GM18907 (cell line): ENCODE measurements at regions not wholly inside any gene's neighbourhood (a gene's known extent, or its start where the extent isn't known, plus 50 kb on each side); places are given as distances from the start of the nearest gene placed in this dataset.
A peak's percentile ranks its signal among the peaks of the same experiment; 100 is the strongest.

Experiments used
- ATAC-seq: cut with Tn5 transposase; IDR thresholded peaks from one replicate; pipeline ENCODE4 v1.9.1; 2021; ENCODE audit warnings: mild to moderate bottlenecking, moderate library complexity; ENCODE audit not compliant: unreplicated experiment

- ATAC-seq, result no peak
These were observed 251.6 kb downstream of the GALR1 start for GRCh38 chr18:77501266-77501665.

DNA sequence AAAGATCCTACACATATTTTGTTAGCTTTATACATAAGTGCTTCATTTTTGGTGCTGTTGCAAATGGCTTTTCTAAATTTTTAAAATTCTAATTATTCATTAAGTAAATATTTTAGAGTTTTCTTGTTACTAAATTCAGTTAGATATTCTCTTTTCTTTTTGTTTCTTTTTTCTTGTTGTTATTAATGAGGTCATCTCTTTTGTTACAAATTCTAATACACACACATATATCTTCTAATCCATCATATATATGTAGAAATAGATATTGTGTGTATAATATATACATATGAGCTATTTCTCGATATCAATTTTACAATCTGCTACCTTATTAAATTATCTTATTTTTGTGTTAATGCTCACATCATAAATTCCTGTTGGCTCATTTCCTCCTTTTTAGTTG lies 255.9 kb downstream of the GALR1 start:
- ATAC-seq, result no peak

DNA sequence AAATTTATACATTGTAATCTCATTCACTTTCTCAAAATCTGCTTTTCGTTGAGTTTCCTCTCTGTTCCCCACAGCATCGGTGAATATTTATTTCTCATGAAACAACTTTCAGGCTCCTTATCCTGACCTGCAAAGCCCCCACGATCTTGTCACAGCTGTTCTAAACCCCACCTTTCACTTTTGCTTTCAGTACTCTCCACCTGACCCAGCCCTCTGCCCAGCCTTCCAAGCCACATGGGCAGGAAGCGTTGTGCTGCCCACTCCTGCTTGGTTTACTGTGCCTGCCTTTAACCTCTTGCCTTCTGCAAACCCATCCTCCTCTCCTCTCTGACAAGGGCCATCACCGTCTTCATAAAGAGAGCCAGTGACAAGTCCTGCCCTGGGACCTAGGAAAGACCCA lies 262.5 kb downstream of the GALR1 start:
- ATAC-seq, result no peak

GRCh38 chr18:77517901-77518300 lies 268.3 kb downstream of the GALR1 start:
- no peak for ATAC-seq

DNA sequence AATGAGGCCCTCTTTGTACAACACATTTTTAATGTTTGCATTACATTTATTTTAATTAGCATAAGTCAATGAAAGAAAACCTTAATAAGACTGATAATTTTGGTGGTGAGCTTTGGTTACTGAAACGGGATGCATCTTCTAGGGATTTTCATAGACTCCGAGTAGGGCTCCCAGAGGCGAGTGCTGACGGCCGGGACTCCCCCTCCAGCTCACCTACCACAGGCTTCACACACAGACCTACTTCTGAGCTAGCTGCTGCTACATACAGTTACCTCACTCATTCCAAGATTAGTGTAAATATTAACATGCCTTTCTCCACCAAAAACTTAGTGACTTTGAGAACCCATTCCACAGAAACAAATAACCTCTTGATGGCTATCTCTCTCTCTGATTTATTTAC lies 271.1 kb downstream of the GALR1 start:
- no peak for ATAC-seq

DNA sequence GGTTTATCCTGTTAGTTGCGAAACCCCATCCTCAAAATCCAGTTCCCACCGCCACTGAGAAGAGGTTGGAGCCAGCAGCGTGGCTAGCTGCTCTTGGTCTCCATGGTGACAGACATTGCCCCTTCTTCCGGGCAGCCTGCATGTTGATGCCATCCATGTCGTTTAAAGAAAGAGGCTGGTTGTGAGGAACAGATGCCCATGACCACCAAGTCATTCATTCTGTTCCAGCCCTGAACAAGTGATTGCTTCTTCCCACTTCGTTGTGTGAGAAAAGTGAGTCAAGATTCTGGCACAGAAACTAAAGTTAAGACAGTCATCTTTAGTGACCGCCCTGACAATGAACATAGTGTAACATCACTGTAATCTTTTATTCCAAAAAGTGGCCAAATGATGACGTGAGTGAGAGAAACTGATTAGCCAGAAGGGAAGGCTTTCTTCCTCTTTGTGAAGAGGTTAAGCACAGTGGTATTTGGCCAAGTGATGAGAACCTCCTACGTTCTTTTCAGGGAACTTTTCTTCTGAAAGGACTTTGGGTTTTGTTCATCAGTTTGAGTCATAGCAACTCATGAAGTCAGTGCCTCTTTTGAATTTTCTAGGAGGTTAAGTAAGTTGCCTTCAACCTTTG lies 272.5 kb downstream of the GALR1 start:
- ATAC-seq, result peak; percentile 67

- ATAC-seq, result no peak
These were observed 275.3 kb downstream of the GALR1 start for GRCh38 chr18:77524909-77525308.

GRCh38 chr18:77526962-77527361 lies 277.3 kb downstream of the GALR1 start:
- ATAC-seq, result no peak

DNA sequence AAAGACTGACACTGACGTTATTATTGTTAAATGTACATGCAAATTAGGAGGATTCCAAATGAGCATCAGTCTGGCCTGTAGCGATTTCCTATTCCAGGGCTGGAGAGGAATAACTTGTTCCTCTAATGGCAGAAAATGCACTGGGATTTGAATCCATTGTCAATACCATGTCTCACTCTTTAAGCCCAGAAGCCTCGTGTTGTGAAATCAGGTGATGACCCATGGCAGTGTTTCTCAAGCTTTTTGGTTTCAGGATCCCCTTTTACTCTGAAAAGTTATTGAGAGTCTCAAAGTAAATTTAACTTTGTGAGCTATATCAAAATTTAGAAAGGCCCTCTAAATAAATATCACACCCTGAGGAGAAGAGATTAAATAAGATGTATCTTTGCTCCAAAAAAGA lies 279.2 kb downstream of the GALR1 start:
- no peak for ATAC-seq

- ATAC-seq, result no peak
These were observed 280.0 kb downstream of the GALR1 start for GRCh38 chr18:77529492-77530176.

GRCh38 chr18:77530732-77531131 lies 281.1 kb downstream of the GALR1 start:
- ATAC-seq, result no peak

DNA sequence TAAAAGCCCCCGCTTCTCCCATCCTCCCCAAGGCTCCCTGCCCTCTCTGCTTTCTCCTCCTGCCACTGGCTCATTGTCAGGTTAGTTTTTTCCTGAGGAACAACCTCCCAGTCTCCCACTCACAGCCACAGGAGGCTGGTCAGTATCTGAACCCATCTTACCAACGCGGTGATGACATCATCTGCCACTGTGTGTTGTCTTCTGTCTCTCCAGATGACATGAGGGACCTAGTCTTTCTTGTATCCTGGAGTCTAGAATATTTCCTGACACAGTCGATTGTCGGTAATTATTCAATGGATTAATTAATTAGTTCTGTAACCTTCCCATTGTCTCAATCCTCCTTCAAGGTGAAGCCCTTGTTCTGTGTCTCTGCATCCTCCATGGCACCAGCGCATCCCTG lies 290.2 kb downstream of the GALR1 start:
- no peak for ATAC-seq

DNA sequence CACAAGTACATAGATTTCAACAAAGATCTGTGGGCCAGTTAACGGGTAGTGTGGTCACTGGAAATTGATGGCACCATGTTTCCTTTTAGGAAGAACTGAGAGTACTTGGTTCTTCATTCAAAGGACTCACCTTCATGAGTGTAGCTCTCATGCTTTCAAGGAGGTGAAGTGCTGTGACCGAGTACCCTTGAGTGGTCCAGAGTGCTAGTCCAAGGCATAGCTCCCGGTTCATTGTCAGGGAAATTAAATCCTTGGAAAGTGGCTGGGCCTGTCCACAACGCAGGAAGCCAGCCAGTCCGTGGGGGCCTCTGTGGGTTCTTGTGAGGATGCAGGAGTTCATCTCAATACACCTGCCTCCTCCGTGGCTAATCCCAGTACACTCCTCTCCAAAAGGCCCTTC lies 295.1 kb downstream of the GALR1 start:
- ATAC-seq, result no peak

DNA sequence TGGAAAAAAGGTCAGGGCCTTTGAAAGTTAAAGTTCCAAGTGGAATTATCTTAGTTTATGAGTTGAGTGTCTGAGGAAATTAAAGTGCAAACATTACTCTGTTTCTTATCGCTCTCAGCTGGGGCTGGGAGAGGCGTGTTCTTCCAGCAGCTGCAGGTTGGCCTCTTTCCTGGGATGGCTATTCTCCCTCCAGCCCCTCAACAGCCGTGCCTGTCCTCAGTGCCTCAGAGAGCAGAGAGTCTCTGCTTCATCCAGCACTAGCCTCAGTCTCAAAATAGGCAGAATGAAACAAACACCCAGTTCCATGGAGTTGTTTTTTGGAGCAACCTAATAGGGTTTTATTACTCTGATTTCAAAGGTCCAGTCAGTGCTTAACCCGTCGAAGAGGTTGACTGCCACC lies 298.1 kb downstream of the GALR1 start:
- ATAC-seq, result no peak

GRCh38 chr18:77548790-77549420 lies 299.3 kb downstream of the GALR1 start:
- no peak for ATAC-seq

- no peak for ATAC-seq
These were observed 301.0 kb downstream of the GALR1 start for GRCh38 chr18:77550625-77551024.

- ATAC-seq, result no peak
These were observed 301.4 kb downstream of the GALR1 start for GRCh38 chr18:77551055-77551454.

GRCh38 chr18:77552945-77553344 lies 303.3 kb downstream of the GALR1 start:
- no peak for ATAC-seq

- ATAC-seq, result no peak
These were observed 304.4 kb downstream of the GALR1 start for GRCh38 chr18:77554061-77554460.

DNA sequence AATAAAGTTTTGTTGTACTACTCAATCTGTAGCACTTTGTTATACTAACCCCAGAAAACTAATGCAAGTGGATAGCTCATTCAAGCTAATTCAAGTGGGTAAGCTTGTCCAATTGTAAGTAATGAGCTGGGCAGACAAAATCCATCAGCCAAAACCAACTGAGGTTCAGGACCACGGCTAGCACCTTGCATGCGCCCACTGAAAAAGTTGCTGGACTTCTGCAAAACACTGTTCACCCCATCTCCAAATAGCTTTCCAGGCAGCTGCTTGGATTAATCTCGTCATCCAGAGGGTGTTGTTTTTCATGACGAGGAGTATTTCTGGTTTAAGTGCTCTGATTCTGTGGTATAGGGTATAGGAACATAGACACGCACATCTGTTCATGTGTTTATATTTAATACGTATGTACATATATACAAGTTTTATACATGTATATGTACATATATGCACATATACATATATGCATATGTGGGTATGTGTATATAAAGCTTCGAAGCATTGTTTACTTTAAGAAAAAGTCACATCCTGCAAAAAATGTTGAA lies 307.5 kb downstream of the GALR1 start:
- ATAC-seq, result no peak

DNA sequence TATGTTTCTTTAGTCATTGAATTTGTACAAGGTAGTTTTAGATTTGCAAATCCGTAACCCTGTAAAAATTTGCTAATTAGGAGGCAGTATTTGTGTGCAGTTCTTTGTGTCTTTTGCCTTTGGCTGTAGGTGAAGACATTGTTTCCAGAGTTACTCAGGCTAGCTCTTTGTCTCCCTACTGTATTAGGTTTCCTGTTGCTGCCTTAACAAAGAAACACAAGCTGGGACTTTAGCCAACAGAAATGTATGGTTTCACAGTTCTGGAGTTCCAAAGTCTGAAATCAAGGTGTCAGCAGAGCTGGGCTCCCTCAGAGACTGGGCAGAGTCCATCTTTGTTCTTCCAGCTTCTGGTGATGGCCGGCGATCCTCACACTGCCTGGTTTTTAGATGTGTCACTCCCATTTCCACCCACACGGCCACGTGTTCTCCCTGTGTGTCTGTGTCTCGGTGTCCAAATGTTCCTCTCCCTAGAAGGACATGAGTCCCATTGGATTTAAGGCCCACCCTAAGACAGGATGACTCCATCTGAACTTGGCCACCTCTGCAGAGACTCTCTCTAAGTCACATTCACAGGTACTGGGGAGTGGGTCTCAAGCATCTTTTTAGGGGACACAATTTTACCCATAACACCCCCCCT lies 309.7 kb downstream of the GALR1 start:
- ATAC-seq, result no peak
